Stimulated activated CD4-positive, alpha-beta T cell treated with anti-CD3 and anti-CD28 coated beads, Interleukin-12 subunit alpha, Interleukin-12 subunit beta, amount 100 ng/mL, for 48 hours (primary cell): ENCODE measurements at regions not wholly inside any gene's neighbourhood (a gene's known extent, or its start where the extent isn't known, plus 50 kb on each side); places are given as distances from the start of the nearest gene placed in this dataset.

ENCODE experiments used
- DNase-seq, 3 donors: peaks; one replicate each; pipeline ENCODE4 v3.0.0-alpha.2; 2020; ENCODE audit warnings: low read depth in 2 of 3, low spot score in 1 of 3

DNA sequence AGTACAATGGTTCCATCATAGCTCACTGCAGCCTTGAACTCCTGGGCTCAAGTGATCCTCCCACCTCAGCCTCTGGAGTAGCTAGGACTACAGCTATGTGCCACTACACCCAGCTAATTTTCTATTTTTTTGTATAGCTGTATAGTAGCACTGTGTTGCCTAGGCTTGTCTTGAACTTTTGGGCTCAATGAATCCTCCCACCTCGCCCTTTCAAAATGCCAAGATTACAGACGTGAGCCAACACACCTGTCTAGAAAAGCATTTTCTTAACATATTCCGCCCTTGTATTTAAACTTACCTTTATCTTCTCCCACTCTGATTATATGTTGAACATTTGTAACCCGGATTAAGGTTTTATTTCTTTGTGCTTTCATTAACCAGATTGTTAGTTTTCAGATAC is 750.7 kb upstream of the GCFC2 start:
- no peak for DNase-seq

DNA sequence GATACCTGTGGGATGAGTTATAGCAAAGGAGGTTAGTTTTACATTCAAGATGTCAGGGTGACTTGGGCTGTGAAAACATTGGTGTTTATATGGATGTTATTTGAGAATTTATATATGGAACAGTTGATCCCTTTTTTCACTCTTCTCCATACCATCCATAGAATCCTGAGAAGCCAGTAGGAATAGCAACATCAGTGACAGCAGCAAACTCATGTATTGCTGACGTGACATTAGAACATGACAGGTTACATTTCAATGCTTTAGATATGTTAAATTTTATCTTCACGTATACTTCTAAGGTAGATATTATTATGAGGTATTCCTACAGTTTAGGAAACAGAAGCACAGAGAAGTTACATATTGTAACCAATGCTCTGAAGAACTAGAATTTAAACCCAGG is 745.2 kb upstream of the GCFC2 start:
- DNase-seq: no peak

DNA sequence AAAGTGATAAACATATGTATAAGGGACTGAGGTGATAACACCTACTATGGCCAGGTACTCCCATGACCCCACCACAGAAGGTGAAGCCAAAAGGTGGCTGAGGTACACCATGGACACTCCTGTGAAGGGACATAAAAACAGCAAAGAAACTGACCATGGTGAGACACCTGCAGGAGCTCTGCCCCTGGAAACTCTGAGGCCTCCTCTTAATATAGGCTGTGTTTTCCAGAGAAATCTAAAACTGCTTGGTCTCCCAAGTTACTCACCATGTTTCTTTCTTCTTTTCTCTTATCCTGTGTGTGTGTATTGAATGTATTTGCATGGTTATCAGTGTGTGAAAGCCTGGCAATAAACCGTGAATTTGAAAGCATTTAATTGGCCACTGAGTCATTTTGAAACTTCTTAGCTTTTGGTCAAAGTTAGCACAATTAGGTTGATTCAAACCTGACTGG is 739.3 kb upstream of the GCFC2 start:
- no peak for DNase-seq

DNA sequence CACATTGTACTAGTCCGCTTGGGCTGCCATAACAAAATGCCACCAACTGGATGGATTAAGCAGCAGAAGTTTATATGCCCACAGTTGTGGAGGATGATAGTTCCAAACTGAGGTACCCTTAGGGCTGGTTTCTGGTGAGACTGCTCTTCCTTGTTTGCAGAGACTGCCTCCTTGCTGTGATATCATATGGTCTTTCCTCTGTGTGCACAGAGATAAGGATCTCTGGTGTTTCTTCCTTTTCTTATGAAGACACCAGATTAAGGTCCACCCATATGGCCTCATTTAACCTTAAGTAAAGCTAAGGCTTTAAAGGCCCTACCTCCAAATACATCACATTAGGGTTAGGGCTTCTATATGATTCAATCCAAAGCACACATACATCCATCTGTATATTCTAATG is 738.2 kb upstream of the GCFC2 start:
- no peak for DNase-seq

DNA sequence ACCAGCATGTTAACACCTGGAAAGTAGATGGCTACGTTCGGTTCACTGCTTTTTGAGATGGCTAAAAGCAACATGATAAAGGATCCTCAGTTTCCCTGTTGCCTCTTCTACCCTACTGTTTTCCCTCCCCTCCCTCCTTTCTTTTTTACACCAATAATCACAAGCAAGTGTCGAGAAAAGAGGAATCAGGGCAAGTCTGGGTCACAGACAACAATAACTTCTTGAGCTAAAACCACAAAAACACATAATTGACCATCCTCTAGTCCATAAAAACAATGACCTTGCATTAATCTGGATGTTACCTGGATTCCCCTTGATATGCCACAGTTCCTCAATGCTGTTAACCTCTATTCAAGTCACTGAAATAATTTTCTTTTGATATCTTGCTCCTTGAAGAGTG is 736.6 kb upstream of the GCFC2 start:
- DNase-seq: no peak

DNA sequence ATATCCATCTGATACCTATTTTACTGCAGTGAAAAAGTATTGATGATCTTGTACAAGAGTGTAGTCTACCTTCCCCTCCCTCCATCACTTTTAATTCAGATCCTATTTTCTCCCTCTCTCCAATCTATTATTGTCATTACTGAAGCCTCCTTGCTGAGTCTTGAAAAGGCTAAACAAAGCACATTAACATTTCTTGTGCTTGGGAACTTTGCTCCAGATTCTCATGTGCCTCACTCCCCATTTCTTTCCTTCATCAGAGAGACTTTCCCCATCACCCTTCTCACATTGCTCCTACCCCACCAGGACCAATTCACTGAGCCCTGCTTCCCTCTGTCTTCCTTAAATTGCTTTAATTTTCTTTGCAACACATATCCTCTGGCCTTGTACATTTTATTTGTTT is 736.2 kb upstream of the GCFC2 start:
- no peak for DNase-seq

DNA sequence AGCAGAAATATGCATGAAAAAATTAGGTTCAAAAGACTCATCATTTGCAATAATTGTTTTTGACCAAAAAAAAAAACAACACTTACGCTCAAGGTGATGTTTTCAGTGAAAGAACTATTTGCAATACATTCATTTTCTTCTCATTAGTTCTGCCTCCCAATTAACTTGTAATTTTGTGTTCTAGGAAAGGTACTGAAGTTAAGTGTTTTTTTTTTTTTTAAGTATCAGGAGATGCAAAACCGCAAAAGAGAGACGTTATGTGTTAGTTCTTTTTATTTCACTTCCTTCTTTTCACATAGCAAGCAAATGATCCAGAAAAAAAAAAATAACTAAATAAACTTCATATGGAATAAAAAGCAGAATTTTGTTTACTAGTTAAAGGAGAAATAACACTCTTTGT is 735.2 kb upstream of the GCFC2 start:
- DNase-seq: no peak

DNA sequence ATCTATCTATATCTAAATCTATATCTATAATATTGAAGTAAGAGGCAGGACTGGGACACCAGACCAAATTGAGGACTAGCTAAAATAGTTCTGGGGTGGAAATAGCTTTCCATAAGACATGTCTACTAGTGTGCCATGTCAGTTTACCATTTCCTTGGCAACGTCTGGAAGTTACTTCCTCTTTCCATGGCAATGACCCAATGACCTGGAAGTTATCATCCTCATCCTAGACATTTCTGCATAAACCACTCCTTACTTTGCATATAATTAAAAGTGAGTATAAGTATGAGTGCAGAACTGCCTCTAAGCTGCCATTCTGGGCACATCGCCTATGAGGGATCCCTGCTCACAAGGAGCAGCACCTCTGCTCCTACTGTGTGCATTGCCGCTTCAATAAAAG is 734.0 kb upstream of the GCFC2 start:
- no peak for DNase-seq

DNA sequence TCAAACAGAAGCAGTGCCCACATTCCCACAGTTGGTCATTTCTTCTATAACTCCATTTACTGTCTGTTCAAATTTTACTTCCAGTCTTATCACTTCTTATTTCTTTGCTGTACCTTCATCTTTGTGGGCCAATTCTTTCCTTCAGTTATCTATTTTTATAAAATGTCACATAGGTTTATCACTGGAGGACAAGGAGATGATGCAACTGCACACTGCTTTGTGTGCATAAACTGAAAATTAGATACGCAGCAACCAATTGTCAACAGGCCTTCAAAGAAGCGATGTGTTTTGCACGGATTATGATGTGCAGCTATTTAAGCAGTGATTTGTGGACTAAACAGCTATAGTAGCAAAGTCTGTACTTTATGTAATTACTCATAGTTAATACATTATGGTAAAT is 726.8 kb upstream of the GCFC2 start:
- DNase-seq: no peak

DNA sequence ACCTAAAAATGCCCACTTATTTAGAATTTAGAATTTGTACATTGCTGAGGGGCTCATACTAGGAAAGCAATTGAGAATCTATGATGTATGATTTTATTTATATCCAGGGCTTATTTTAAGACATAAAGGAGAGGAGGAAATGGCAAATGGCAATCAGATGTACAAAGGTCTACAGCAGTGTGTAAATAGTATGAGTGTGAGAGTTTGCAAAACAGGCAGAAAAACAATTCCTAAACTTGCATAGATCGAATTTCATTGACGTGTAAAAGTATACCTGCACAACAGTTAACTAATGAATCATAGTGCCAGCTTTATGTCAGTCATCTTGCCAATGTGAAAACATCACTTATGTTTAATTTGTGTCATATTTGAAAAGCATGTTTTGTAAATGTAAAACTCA is 718.7 kb upstream of the GCFC2 start:
- no peak for DNase-seq

DNA sequence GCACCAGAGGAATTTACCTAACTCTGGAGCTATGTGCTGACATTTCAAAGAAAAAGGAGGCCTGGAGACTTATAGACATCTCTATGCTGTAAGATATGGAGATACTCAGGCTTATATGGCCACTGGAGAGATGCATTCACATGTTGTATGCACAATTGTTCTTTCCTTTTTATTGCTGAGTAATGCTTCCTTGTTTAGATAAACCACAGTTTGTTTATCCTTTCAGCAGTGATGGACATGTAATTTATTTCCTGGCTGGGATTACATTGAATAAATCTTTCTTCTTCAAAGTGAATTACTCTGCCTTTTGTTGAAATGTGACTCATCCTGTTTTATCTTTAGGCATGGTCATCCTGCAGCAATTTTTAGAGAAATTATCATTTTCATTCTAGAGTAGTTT is 716.7 kb upstream of the GCFC2 start:
- DNase-seq: no peak

DNA sequence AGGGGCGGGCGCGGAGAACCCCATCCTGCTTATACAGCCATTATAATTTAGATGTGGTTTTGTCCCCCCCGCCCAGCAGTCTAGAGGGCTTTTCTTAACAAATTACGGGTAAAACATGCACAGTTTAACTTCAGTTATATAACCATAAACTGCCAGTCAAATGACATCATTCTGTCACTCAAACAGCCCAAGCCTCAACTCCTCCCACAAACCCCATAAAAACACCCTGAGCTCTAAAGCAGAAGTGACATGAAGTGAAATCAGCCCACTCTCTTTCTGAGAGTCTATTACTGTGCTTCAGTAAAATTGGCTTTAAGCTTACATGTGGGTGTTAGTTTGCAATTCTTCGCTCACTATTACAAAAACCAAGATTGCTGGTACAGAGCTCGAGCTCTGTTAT is 705.1 kb upstream of the GCFC2 start:
- no peak for DNase-seq

DNA sequence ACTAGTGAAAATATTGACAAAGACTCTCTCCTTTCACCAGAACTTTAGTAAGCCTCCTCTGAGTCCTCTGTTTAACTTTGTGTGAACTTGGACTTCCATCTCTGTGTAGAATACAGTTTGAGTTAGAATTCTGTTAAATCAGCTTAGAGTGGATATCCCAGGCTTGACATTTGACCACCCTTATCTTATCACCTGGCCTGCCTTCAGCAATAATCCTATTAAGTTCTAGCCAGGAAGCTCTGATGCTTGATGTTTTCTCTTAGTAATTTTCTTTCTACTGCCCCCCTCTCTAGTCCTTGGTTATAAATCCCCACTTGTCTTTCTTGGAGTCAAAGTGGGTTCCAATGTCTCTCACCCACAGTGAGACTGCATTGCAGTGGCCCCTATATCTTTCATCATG is 702.7 kb upstream of the GCFC2 start:
- no peak for DNase-seq

DNA sequence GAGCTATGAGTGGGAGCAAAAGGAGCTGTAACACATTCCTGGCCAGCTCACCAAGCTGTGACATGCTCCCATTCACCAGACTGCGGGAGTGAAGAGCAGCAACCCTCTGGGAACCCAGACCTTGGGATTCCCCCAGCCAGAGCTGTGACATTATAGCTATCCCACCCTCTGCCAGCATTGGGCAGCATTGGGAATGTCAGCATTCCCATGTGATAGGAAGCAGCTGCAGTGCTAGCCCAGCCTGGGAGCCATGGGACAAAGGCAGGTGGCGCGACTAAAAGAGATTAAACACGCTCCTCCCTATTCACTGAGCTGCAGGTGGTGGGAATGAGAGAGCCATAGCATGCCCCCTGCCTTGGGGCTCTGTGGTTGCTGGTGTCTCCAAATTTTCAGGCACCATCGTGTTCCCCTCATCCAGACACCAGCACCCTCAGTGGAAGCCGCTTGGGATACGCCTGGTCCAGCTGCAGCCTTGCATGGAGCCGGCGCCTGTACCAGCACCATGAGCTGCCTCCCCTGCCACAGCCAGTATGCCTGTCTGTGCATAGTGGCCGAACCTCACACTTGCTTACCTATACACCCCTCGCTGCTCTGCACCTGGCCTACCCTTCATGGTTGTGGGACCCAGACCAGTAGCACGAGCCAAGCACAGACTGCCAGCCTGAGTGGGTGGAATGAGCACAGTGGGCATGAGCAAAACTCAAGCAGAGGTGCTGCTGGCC is 695.6 kb upstream of the GCFC2 start:
- no peak for DNase-seq

DNA sequence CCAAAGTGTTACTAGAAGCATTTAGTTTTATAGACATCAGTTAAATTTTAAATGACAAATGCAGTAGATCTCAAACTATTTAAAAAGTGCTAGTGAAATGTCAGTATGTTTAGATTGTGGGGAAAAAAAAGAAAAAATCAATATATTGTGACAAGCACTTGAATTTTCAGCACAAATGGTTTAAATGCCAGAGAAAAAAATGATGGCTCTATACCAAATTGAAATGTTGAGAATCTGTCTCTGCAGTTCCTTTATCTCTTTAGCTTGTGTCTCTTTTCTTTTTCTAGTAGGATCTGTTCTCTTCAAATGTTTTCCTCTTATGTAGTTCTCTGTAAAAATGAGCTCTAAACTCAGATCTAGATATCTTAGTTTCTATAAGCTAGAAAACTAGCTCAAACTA is 682.6 kb upstream of the GCFC2 start:
- DNase-seq: no peak

DNA sequence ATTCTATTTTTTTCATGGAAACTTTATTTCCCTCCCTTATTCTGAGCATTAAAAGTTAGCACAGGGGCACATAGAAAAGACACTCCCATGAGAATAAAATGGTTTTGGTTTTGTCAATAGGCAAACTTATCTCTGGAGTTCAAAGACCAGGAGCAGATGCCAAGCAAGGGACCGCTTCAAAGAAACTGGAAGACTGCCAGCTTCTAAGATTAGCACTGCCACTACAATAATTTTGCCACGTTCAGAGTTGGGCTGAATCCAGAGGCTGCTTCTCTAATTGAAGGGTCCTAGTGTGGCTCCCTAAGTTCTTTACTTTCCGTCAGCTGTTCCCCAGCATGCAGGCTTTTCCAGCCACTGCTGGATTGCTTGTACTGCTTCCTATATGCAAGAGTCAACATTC is 681.0 kb upstream of the GCFC2 start:
- no peak for DNase-seq

DNA sequence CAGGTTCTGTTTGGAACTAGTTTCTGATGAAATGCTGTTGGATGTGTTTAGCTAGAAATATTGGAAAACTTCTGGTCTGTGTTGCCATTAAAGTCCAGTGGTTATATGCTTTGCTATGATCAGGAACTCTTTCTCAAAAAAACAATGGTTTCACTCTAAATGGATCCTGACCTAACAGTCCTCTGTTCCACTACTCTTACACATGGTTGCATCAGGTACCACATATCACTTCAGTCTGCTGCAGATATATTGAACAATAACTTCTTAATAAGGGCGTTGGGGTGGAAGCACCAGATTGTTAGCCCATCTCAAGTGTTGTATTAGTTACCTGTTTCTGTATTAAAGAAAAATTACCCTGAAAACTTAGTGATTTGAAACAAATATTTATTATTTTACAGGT is 676.6 kb upstream of the GCFC2 start:
- DNase-seq: no peak

DNA sequence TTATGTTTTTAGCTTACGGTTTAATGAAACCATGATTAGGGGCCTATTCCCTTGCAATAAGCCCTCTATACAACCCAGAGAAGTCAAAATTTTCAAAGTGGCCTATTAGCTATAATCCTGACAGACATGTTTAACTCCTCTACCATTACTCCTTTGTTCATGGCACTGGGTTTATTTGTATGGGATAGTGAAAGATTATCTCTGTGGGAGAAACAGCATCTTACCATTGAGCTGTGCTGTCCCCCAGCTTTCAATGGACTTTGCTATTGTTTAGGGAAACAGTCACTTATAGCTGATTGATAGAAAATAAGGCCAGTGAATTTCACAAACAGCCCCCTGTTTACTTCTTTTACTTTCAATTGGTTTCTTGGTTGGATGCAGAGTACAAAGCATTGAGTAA is 675.2 kb upstream of the GCFC2 start:
- DNase-seq: no peak

DNA sequence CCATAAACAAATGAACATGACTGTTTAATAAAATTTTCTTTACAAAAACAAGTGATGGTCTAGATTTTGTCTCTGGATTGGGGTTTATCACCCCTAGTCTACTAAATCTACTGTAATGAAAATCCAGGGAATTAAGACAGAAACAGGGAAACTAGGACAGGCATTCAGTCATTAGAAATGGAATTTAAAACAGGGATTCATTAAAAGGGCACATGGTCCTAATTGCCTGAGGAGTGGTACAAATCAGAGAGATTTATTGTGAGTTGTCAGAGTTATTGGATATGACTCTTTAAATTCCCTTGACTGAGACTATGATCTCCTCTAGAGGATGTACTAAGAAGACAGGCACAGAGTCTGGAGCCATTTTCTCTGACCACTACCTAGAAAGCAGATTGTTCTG is 670.9 kb upstream of the GCFC2 start:
- DNase-seq: no peak

DNA sequence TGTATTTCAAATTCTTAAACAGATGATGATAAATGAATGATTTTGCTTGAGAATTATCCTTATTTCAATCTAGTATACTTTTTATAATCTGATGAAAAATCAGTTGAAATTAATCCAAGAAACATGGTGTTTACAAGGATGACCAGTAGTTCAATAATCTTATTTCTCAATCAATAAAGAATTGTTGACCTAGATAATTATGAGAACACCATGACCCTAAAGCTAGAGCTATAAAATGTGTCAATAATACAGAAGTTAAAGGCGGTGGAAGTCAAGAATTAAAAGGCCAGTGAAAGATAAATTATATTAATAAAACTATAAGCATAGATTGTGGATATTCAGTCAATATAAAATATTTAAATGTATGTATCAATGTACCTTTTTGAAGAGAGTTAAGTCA is 667.4 kb upstream of the GCFC2 start:
- DNase-seq: no peak

DNA sequence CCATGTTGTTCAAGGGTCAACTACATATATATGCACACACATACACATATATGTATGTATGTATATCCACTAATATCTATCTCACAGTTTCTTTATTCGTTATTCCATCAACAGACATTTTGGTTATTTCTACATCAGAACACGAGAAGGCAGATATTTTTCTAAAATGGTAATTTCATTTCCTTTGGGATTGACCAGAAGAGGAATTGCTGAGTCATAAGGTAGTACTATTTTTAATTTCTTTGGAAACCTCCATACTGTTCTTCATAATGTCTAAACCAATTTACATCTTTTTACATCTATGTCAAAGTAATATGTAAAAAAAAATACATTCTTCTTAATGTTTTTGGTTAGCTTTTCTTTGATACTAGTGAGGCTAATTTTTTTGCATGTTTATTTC is 630.7 kb upstream of the GCFC2 start:
- DNase-seq: no peak

DNA sequence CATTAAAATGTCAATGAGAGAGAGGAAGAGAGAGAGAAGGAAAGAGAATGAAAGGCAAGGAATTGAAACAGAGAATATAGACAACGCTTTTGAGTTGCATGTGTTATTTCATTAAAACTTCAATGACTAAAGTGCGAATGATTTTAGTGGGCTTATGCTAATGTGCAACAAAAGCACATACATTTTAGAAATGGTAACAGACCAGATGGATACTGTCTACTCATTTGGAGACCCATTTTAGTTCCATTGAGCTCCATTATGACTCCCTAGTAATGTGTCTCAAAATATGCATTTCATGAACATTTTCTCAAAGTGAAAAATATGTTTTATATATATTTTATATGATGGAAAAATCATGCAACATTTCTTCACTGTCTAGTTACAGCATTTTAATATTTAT is 622.2 kb upstream of the GCFC2 start:
- no peak for DNase-seq

DNA sequence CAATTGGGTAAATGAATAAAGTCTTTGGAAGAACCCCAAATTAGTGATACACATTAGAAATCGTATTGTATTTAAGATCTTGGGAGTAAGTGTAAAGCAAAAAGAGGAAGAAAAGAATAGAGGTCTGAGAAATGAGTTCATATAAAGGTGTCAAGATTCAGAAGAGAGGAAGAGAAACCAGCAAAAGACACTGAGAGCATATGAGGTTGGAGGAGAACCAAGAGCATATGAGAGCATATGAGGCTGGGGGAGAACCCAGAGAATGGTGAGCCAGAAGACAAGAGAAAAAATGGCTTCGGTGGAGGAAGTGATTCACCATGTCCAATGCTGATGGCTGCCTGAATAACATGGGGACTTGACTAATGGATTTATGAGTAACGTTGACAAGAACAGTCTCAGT is 620.1 kb upstream of the GCFC2 start:
- no peak for DNase-seq

DNA sequence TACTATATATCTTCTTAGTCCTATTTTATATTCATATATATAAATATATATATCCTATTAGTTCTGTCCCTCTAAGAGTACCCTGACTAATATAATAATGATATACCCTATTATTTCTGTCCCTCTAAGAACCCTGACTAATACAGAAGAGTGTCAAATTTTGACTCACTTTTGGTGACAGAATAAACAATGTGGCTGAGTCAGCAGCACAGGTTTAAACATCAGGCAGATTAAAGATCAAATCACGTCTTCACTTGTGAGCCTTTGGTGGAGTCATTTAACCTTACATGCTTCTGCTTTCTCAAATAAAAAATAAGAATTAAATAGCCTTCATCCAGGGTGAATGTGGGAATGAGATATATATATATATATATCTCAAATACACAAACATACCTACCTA is 615.9 kb upstream of the GCFC2 start:
- no peak for DNase-seq
